OCI-LY7 (cell line): ENCODE measurements at regions not wholly inside any gene's neighbourhood (a gene's known extent, or its start where the extent isn't known, plus 50 kb on each side); places are given as distances from the start of the nearest gene placed in this dataset.

Source experiments
- BruUV-seq: library from RNA; stranded (reverse); fragments of 400-500 nt; replicated peaks from 2 replicates; lab custom pipeline; 2021; lab: Mats Ljungman, UMichigan
- CTCF ChIA-PET: fragments of 300-600 bp; sonication (Branson Sonifier 250); formaldehyde crosslinking; loops from one replicate; lab custom pipeline; 2022; ENCODE audit warnings: antibody characterized with exemption; ENCODE audit not compliant: unreplicated experiment; lab: Charles Lee
- POLR2A ChIA-PET: fragments of 300-600 bp; sonication (Branson Sonifier 250); formaldehyde crosslinking; loops from one replicate; lab custom pipeline; 2022; ENCODE audit warnings: antibody characterized with exemption; lab: Charles Lee
- DNase-seq: peaks from one replicate; pipeline ENCODE4 v3.0.0-alpha.2; 2015; ENCODE audit warnings: low spot score
- H2AFZ ChIP-seq: fragments of 200-600 bp; sonication (generic), shearing (Covaris generic); 2 replicates; pipeline ENCODE4 v1.6.1; 2014; ENCODE audit warnings: mild to moderate bottlenecking, antibody characterized with exemption, low read length, moderate library complexity
- H3K27ac ChIP-seq: fragments of 200-600 bp; sonication (generic); 2 replicates; pipeline ENCODE4 v1.5.1; 2014; ENCODE audit warnings: mixed run types, low read depth, mild to moderate bottlenecking, moderate library complexity, low read length, inconsistent platforms; ENCODE audit not compliant: poor library complexity, severe bottlenecking
- H3K36me3 ChIP-seq: fragments of 200-600 bp; sonication (generic); 2 replicates; pipeline ENCODE4 v1.6.1; 2014; ENCODE audit warnings: mild to moderate bottlenecking, antibody characterized with exemption, low read length, moderate library complexity, mixed read lengths; ENCODE audit not compliant: insufficient read depth
- H3K4me1 ChIP-seq: fragments of 200-600 bp; sonication (generic); 2 replicates; pipeline ENCODE4 v1.5.1; 2014; ENCODE audit warnings: mild to moderate bottlenecking, low read length; ENCODE audit not compliant: insufficient read depth, poor library complexity, severe bottlenecking
- H3K4me2 ChIP-seq: fragments of 200-600 bp; sonication (generic); 2 replicates; pipeline ENCODE4 v1.6.1; 2014; ENCODE audit warnings: mild to moderate bottlenecking, low read length
- H3K4me3 ChIP-seq: fragments of 200-600 bp; sonication (generic); 2 replicates; pipeline ENCODE4 v1.5.1; 2014; ENCODE audit warnings: mild to moderate bottlenecking, low read depth, low read length; ENCODE audit not compliant: poor library complexity, severe bottlenecking
- H3K79me2 ChIP-seq: fragments of 200-600 bp; sonication (generic); 2 replicates; pipeline ENCODE4 v1.6.1; 2016; ENCODE audit warnings: low read depth, mild to moderate bottlenecking, low read length, moderate library complexity, mixed read lengths; ENCODE audit not compliant: insufficient read depth
- H3K9me2 ChIP-seq: fragments of 200-600 bp; sonication (generic); 2 replicates; pipeline ENCODE4 v1.6.1; 2016; ENCODE audit warnings: mild to moderate bottlenecking, low read length, mixed read lengths; ENCODE audit not compliant: insufficient read depth
- H3K9me3 ChIP-seq: fragments of 200-600 bp; sonication (generic); 2 replicates; pipeline ENCODE4 v1.6.1; 2014; ENCODE audit warnings: mild to moderate bottlenecking, mixed run types, low read length, mixed read lengths
- H4K20me1 ChIP-seq: fragments of 200-600 bp; sonication (generic); 2 replicates; pipeline ENCODE4 v1.6.1; 2014; ENCODE audit warnings: mild to moderate bottlenecking, antibody characterized with exemption, low read length, moderate library complexity, mixed read lengths; ENCODE audit not compliant: insufficient read depth
- EZH2phosphoT487 ChIP-seq: fragments of 200-600 bp; sonication (generic); IDR thresholded peaks from 2 replicates; pipeline ENCODE4 v1.6.1; 2018; ENCODE audit warnings: low read depth, borderline replicate concordance, mild to moderate bottlenecking, mixed run types, antibody characterized with exemption, low read length, moderate library complexity, mixed read lengths
- intact Hi-C: fragments of 100-400 bp; cut with micrococcal nuclease; formaldehyde crosslinking; loops from one replicate; pipeline ENCODE4 v1.10.0; 2022; ENCODE audit not compliant: unreplicated experiment
- TF ChIP-seq, protein P1 (sequence below): fragments of 200-600 bp; sonication (generic); conservative IDR thresholded peaks from 2 replicates; pipeline ENCODE4 v1.5.1; 2014; ENCODE audit warnings: mild to moderate bottlenecking, antibody characterized with exemption, low read length, moderate library complexity, mixed read lengths

- Histone ChIP-seq H3K4me1 (no peaks in the 10 kb centered on the region), H3K9me3 (0 out of 2 replicates have a peak, but pooled peaks cover 3% of the 10 kb centered on the region), H2AFZ (no peak overlapping the region), H3K27ac (no peak overlapping the region), H3K36me3 (no peaks in the 10 kb centered on the region), H3K79me2 (no peaks in the 10 kb centered on the region), H4K20me1 (no peaks in the 10 kb centered on the region), H3K4me2 (no peak overlapping the region), H3K4me3 (no peak overlapping the region), H3K9me2 (no peaks in the 10 kb centered on the region)
- CTCF ChIA-PET = no interaction called here
- POLR2A ChIA-PET = interaction anchor here (0.6 kb wide), 1 partner anchor 1509 kb away, joined by 4 read pairs; no protein-coding TSS in a partner anchor
- intact Hi-C loops = no loop called here
- TF ChIP-seq EZH2phosphoT487 = no peak
- TF ChIP-seq, protein P1, sequence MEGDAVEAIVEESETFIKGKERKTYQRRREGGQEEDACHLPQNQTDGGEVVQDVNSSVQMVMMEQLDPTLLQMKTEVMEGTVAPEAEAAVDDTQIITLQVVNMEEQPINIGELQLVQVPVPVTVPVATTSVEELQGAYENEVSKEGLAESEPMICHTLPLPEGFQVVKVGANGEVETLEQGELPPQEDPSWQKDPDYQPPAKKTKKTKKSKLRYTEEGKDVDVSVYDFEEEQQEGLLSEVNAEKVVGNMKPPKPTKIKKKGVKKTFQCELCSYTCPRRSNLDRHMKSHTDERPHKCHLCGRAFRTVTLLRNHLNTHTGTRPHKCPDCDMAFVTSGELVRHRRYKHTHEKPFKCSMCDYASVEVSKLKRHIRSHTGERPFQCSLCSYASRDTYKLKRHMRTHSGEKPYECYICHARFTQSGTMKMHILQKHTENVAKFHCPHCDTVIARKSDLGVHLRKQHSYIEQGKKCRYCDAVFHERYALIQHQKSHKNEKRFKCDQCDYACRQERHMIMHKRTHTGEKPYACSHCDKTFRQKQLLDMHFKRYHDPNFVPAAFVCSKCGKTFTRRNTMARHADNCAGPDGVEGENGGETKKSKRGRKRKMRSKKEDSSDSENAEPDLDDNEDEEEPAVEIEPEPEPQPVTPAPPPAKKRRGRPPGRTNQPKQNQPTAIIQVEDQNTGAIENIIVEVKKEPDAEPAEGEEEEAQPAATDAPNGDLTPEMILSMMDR = no peak
- no peak for DNase-seq
- no TSS peak for BruUV-seq
Measured at GRCh38 chr4:59825104-59825503, 1375.0 kb upstream of the ADGRL3 start.

DNA sequence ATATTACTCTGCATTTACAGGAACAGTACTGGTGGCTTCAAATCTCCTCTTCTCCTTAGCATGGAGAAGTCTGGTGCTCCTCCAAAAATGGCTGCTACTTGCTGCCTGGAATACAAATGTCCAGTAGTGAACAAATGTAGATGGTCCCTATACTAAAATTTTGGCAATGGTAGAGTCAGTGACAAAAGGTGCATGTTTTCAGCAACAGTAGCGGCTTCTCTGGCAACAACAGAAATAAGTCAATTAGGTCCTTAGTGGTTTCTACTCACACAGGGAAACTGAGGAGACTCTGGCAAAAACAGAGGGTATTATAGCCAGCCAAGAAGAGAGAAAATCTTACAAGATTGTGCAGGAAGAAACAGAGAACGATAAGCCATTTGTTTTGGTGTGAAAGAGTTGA lies 1368.4 kb upstream of the ADGRL3 start:
- Histone ChIP-seq H3K4me3 (no peak overlapping the region), H3K9me3 (no peaks in the 10 kb centered on the region), H3K4me2 (no peak overlapping the region), H4K20me1 (no peaks in the 10 kb centered on the region), H3K36me3 (no peaks in the 10 kb centered on the region), H3K9me2 (no peaks in the 10 kb centered on the region), H3K79me2 (no peaks in the 10 kb centered on the region), H3K27ac (no peak overlapping the region), H3K4me1 (no peaks in the 10 kb centered on the region), H2AFZ (no peak overlapping the region)
- no peak for DNase-seq
- POLR2A ChIA-PET = no interaction called here
- TF ChIP-seq, protein P1 = no peak
- no peak for TF ChIP-seq EZH2phosphoT487
- intact Hi-C loops = no loop called here
- no TSS peak for BruUV-seq
- CTCF ChIA-PET = no interaction called here

DNA sequence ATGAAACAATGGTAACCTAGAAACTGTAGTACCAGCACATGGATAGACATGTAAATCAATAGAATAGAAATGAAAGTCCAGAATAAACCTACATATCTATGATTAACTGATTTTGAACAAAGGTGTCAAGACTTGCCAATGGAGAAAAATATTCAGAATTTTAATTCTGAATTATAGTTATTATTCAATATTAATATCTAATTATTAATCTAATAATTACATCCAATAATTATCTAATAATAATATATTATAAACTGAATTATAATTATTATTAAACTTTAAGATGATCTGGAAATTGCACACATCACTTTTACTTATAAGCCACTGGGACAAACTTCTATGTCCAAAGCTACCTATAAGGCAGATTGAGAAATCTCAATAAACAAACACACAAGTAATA lies 1365.2 kb upstream of the ADGRL3 start:
- Histone ChIP-seq H3K4me1 (no peaks in the 10 kb centered on the region), H3K36me3 (no peaks in the 10 kb centered on the region), H3K9me3 (no peaks in the 10 kb centered on the region), H4K20me1 (no peaks in the 10 kb centered on the region), H2AFZ (no peak overlapping the region), H3K9me2 (no peaks in the 10 kb centered on the region), H3K27ac (no peak overlapping the region), H3K4me3 (no peak overlapping the region), H3K79me2 (no peaks in the 10 kb centered on the region), H3K4me2 (no peak overlapping the region)
- DNase-seq = no peak
- BruUV-seq = no TSS peak
- intact Hi-C loops = no loop called here
- TF ChIP-seq, protein P1 = no peak
- TF ChIP-seq EZH2phosphoT487 = no peak
- CTCF ChIA-PET = no interaction called here
- POLR2A ChIA-PET = no interaction called here
